HFFc6 (cell line): ENCODE measurements at regions not wholly inside any gene's neighbourhood (a gene's known extent, or its start where the extent isn't known, plus 50 kb on each side); places are given as distances from the start of the nearest gene placed in this dataset.

ENCODE experiments used
- DNase-seq: peaks from one replicate; pipeline ENCODE4 v3.0.0-alpha.2; 2018
- H3K27ac Mint-ChIP-seq: 2 replicates; pipeline ENCODE4 v1.8.0; 2020; ENCODE audit warnings: mild to moderate bottlenecking, mixed read lengths
- H3K27me3 Mint-ChIP-seq: 2 replicates; pipeline ENCODE4 v1.8.0; 2021; ENCODE audit warnings: mild to moderate bottlenecking, moderate library complexity, mixed read lengths; ENCODE audit not compliant: insufficient read depth
- H3K36me3 Mint-ChIP-seq: 2 replicates; pipeline ENCODE4 v1.8.0; 2021; ENCODE audit warnings: low read depth, mixed read lengths
- H3K4me1 Mint-ChIP-seq: 2 replicates; pipeline ENCODE4 v1.8.0; 2020; ENCODE audit warnings: low read depth, mixed read lengths
- H3K4me3 Mint-ChIP-seq: 2 replicates; pipeline ENCODE4 v1.8.0; 2020; ENCODE audit warnings: mild to moderate bottlenecking, moderate library complexity, mixed read lengths
- H3K9me3 Mint-ChIP-seq: 2 replicates; pipeline ENCODE4 v1.8.0; 2020; ENCODE audit warnings: mild to moderate bottlenecking, mixed read lengths
- TF ChIP-seq, protein P1 (sequence below): fragments of 200-600 bp; sonication (generic); IDR thresholded peaks from 2 replicates; pipeline ENCODE4 v1.5.0; 2021; ENCODE audit warnings: antibody characterized with exemption, mild to moderate bottlenecking

- H3K27ac Mint-ChIP-seq = no peak overlapping the region
- H3K36me3 Mint-ChIP-seq = no peaks in the 10 kb centered on the region
- peaks cover 15% of the 10 kb centered on the region for H3K4me1 Mint-ChIP-seq
- no peak overlapping the region for H3K4me3 Mint-ChIP-seq
- H3K27me3 Mint-ChIP-seq = no peaks in the 10 kb centered on the region
- no peak for DNase-seq
- TF ChIP-seq, protein P1, sequence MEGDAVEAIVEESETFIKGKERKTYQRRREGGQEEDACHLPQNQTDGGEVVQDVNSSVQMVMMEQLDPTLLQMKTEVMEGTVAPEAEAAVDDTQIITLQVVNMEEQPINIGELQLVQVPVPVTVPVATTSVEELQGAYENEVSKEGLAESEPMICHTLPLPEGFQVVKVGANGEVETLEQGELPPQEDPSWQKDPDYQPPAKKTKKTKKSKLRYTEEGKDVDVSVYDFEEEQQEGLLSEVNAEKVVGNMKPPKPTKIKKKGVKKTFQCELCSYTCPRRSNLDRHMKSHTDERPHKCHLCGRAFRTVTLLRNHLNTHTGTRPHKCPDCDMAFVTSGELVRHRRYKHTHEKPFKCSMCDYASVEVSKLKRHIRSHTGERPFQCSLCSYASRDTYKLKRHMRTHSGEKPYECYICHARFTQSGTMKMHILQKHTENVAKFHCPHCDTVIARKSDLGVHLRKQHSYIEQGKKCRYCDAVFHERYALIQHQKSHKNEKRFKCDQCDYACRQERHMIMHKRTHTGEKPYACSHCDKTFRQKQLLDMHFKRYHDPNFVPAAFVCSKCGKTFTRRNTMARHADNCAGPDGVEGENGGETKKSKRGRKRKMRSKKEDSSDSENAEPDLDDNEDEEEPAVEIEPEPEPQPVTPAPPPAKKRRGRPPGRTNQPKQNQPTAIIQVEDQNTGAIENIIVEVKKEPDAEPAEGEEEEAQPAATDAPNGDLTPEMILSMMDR = no peak
- H3K9me3 Mint-ChIP-seq = no peaks in the 10 kb centered on the region
Measured at GRCh38 chr4:125518281-125518680, 203.5 kb downstream of the FAT4 start.

DNA sequence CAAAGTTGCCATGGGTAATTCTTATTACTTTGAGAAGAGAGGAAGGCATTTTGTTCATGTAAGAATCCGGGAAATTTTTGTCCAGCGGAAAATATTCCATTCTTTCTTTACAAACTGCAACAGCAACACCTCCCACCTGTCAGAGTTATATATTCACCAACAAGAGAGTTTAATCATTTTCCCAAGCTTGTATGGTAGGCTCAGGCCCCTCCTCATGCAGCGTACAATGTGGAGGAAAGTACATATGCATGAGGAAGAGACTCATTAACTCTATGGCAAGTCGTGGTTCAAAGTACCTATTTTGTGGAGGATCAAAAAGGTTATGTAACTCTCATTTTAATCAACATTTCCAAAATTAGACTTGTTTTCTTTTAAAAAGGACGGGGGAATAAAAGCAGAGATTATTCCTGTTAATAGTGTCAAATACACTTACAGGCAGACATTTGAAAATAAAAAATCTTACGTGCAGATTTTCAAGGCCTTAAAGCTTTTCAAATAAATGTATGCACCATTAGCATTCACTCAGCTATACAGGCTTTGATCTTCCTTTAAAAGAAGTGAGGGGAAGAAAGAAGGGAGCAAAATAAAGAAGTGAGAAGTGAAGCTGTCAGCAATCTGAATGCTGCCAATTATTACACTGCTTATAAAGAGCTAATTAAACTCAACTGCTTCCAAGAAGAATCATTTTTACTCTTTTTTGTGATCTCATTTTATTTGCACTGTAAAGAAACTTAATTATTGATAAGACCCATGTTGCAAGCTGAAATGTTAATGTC, 204.8 kb downstream of the FAT4 start:
- Mint-ChIP-seq H3K27me3 (no peaks in the 10 kb centered on the region), H3K36me3 (no peaks in the 10 kb centered on the region), H3K27ac (no peak overlapping the region), H3K4me1 (peaks cover 15% of the 10 kb centered on the region), H3K9me3 (no peaks in the 10 kb centered on the region), H3K4me3 (no peak overlapping the region)
- TF ChIP-seq, protein P1 = no peak
- no peak for DNase-seq

DNA sequence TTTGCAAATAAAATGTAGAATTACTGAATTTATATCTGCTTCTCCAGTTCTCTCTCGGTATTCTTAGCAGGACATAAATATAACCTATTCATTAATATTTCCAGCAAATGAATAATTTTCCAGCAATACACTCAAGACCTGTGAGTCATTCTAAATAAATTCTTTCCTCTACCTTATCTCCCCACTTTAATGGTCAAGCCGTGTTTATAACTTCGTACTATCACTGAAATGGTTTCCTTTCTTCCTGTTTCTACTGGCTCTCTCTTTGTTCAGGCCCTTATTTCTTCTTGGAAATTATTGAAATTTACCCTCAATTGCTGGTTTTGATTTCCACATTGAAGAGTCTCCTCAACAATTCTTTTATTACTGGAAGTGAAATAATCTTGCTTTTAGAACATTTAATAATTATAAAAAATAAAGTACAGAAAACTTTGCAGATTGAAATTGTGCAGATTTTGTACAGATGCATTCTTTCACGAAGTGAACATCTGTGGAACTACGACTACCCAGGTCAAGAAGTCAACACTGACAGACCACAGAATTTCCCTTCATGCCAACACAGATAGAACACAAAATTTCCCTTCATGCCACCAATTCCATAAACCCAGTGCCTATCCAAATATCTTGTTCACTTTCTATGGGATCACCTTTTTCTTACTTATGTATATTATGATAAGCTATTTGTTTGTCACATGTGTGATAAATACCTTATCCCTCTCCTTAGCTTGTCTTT, 205.7 kb downstream of the FAT4 start:
- no peak for DNase-seq
- H3K27ac Mint-ChIP-seq = no peak overlapping the region
- TF ChIP-seq, protein P1 = no peak
- H3K4me3 Mint-ChIP-seq = no peak overlapping the region; the same call in 1 of the 2 replicates
- H3K9me3 Mint-ChIP-seq = no peaks in the 10 kb centered on the region
- H3K4me1 Mint-ChIP-seq = peaks cover 15% of the 10 kb centered on the region
- H3K36me3 Mint-ChIP-seq = no peaks in the 10 kb centered on the region
- H3K27me3 Mint-ChIP-seq = no peaks in the 10 kb centered on the region

GRCh38 chr4:125522588-125522987, 207.8 kb downstream of the FAT4 start:
- Mint-ChIP-seq H3K4me3 (no peak overlapping the region), H3K27me3 (no peaks in the 10 kb centered on the region), H3K4me1 (peaks cover 15% of the 10 kb centered on the region), H3K9me3 (no peaks in the 10 kb centered on the region), H3K36me3 (no peaks in the 10 kb centered on the region), H3K27ac (no peak overlapping the region)
- TF ChIP-seq, protein P1 = no peak
- no peak for DNase-seq

DNA sequence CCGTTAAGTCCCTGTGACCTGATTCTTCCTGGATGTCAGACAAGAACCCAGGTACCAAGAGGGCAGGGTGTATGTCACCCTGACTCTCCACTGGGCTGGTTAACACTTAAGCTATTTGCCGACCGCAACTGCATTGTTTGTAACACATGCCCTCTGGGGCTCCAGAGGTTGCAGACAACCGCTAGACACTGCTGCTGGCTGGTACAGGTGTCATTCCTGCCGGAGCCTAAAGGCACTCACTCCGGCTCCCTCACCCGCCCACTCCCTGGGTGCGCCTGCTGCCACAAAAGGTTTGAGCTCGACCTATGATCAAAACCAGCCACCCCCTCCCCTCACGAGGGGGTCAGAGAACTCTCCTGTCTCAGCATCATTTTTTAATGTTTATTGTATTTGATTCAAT, 208.2 kb downstream of the FAT4 start:
- no peaks in the 10 kb centered on the region for H3K9me3 Mint-ChIP-seq
- no peak for DNase-seq
- no peaks in the 10 kb centered on the region for H3K36me3 Mint-ChIP-seq
- no peak overlapping the region for H3K27ac Mint-ChIP-seq
- peaks cover 15% of the 10 kb centered on the region for H3K4me1 Mint-ChIP-seq
- no peak overlapping the region for H3K4me3 Mint-ChIP-seq
- H3K27me3 Mint-ChIP-seq = no peaks in the 10 kb centered on the region
- TF ChIP-seq, protein P1 = no peak
